DOHH2 (cell line): ENCODE measurements at regions not wholly inside any gene's neighbourhood (a gene's known extent, or its start where the extent isn't known, plus 50 kb on each side); places are given as distances from the start of the nearest gene placed in this dataset.

Experiments used
- H3F3A ChIP-seq: fragments of 200-600 bp; sonication (generic), shearing (Covaris generic); 2 replicates; pipeline ENCODE4 v1.6.0; 2016; ENCODE audit warnings: antibody characterized with exemption, mild to moderate bottlenecking; ENCODE audit not compliant: control insufficient read depth, insufficient read depth
- H3K27ac ChIP-seq: fragments of 200-600 bp; sonication (generic); 2 replicates; pipeline ENCODE4 v1.5.1; 2014; ENCODE audit warnings: low read depth, mild to moderate bottlenecking, low read length, moderate library complexity
- H3K27me3 ChIP-seq: fragments of 200-600 bp; sonication (generic); 2 replicates; pipeline ENCODE4 v1.6.1; 2014; ENCODE audit warnings: mild to moderate bottlenecking, low read length, mixed read lengths; ENCODE audit not compliant: control insufficient read depth
- H3K36me3 ChIP-seq: fragments of 200-600 bp; sonication (generic); 2 replicates; pipeline ENCODE4 v1.6.1; 2014; ENCODE audit warnings: mild to moderate bottlenecking, low read length, moderate library complexity, mixed read lengths; ENCODE audit not compliant: control insufficient read depth
- H3K4me1 ChIP-seq: fragments of 200-600 bp; sonication (generic); 2 replicates; pipeline ENCODE4 v1.6.1; 2014; ENCODE audit warnings: mild to moderate bottlenecking, low read length, mixed read lengths; ENCODE audit not compliant: control insufficient read depth
- H3K4me2 ChIP-seq: fragments of 200-600 bp; sonication (generic); 2 replicates; pipeline ENCODE4 v1.6.0; 2014; ENCODE audit warnings: mild to moderate bottlenecking, low read length, moderate library complexity
- H3K4me3 ChIP-seq: fragments of 200-600 bp; sonication (generic); 2 replicates; pipeline ENCODE4 v1.5.1; 2014; ENCODE audit warnings: mild to moderate bottlenecking, low read length, mixed read lengths
- H3K79me2 ChIP-seq: fragments of 200-600 bp; sonication (generic); 2 replicates; pipeline ENCODE4 v1.6.1; 2014; ENCODE audit warnings: mild to moderate bottlenecking, low read length, mixed read lengths; ENCODE audit not compliant: control insufficient read depth
- H3K9me2 ChIP-seq: fragments of 200-600 bp; sonication (generic); replicated peaks from 2 replicates; pipeline ENCODE4 v1.6.1; 2014; ENCODE audit warnings: mild to moderate bottlenecking, low read length, mixed read lengths; ENCODE audit not compliant: control insufficient read depth
- H3K9me3 ChIP-seq: fragments of 200-600 bp; sonication (generic); 2 replicates; pipeline ENCODE4 v1.6.1; 2014; ENCODE audit warnings: antibody characterized with exemption, low read length, mixed read lengths; ENCODE audit not compliant: control insufficient read depth, insufficient read depth
- H4K20me1 ChIP-seq: fragments of 200-600 bp; sonication (generic); 2 replicates; pipeline ENCODE4 v1.6.0; 2014; ENCODE audit warnings: low read depth, mild to moderate bottlenecking, antibody characterized with exemption, low read length, moderate library complexity; ENCODE audit not compliant: control insufficient read depth, insufficient read depth
- CTCF ChIP-seq: fragments of 200-600 bp; sonication (generic); IDR thresholded peaks from one replicate; pipeline ENCODE4 v1.5.1; 2014; ENCODE audit warnings: antibody characterized with exemption, mild to moderate bottlenecking, low read depth, low read length; ENCODE audit not compliant: poor library complexity, severe bottlenecking
- EZH2phosphoT487 ChIP-seq: fragments of 200-600 bp; sonication (generic); IDR thresholded peaks from 2 replicates; pipeline ENCODE4 v1.6.1; 2017; ENCODE audit warnings: borderline replicate concordance, mild to moderate bottlenecking, antibody characterized with exemption, low read length, moderate library complexity, mixed read lengths

- no peaks in the 10 kb centered on the region for H3K36me3 ChIP-seq
- H3K27me3 ChIP-seq, result no peaks in the 10 kb centered on the region
- peaks cover 7% of the 10 kb centered on the region for H3K4me1 ChIP-seq
- H3K9me3 ChIP-seq, result no peaks in the 10 kb centered on the region
- H4K20me1 ChIP-seq, result no peaks in the 10 kb centered on the region
- H3F3A ChIP-seq, result no peaks in the 10 kb centered on the region
- no peak overlapping the region for H3K4me2 ChIP-seq
- no peaks in the 10 kb centered on the region for H3K79me2 ChIP-seq
- no peaks in the 10 kb centered on the region for H3K9me2 ChIP-seq
- TF ChIP-seq EZH2phosphoT487 (no peak), CTCF (no peak)
- H3K4me3 ChIP-seq, result no peak overlapping the region
- no peak overlapping the region for H3K27ac ChIP-seq
Measured at GRCh38 chr1:31523012-31523411, 53.3 kb upstream of the TINAGL1 start.

GRCh38 chr1:31523769-31524168 lies 52.5 kb upstream of the TINAGL1 start:
- Histone ChIP-seq H3K79me2 (no peaks in the 10 kb centered on the region), H3K27me3 (no peaks in the 10 kb centered on the region), H3K9me2 (no peaks in the 10 kb centered on the region), H3K4me3 (no peak overlapping the region), H3K27ac (no peak overlapping the region), H3K9me3 (no peaks in the 10 kb centered on the region), H3F3A (no peaks in the 10 kb centered on the region), H4K20me1 (no peaks in the 10 kb centered on the region), H3K4me1 (peaks cover 7% of the 10 kb centered on the region), H3K36me3 (no peaks in the 10 kb centered on the region), H3K4me2 (no peak overlapping the region)
- no peak for TF ChIP-seq EZH2phosphoT487
- TF ChIP-seq CTCF, result no peak

GRCh38 chr1:31524186-31524901 lies 52.0 kb upstream of the TINAGL1 start:
- no peaks in the 10 kb centered on the region for H3K9me2 ChIP-seq
- TF ChIP-seq CTCF (no peak), EZH2phosphoT487 (no peak)
- H3F3A ChIP-seq, result no peaks in the 10 kb centered on the region
- no peaks in the 10 kb centered on the region for H3K79me2 ChIP-seq
- H3K4me3 ChIP-seq, result no peak overlapping the region
- H3K27ac ChIP-seq, result no peak overlapping the region
- H3K4me1 ChIP-seq, result peaks cover 1% of the 10 kb centered on the region
- no peaks in the 10 kb centered on the region for H3K27me3 ChIP-seq
- no peaks in the 10 kb centered on the region for H3K36me3 ChIP-seq
- no peak overlapping the region for H3K4me2 ChIP-seq
- H4K20me1 ChIP-seq, result no peaks in the 10 kb centered on the region
- no peaks in the 10 kb centered on the region for H3K9me3 ChIP-seq
